ENCODE measurements at regions not wholly inside any gene's neighbourhood (a gene's known extent, or its start where the extent isn't known, plus 50 kb on each side); places are given as distances from the start of the nearest gene placed in this dataset.

GRCh38 chr4:57243076-57243475, 132.9 kb upstream of the IGFBP7 start:
- 75 to 83% (median 81%) methylated on average over 2 of the region's 2 CpGs for WGBS, 4 donors
- Histone ChIP-seq H3K36me3 (no peaks in the 10 kb centered on the region), H3K4me3 (no peak overlapping the region), H3K4me1 (no peaks in the 10 kb centered on the region), H3K27ac (no peak overlapping the region), H3K27me3 (peaks cover 0 to 5% (median 0%) of the 10 kb centered on the region in 9 donors), H3K9me3 (no peaks in the 10 kb centered on the region)
- TF ChIP-seq CTCF (IDR thresholded peaks at IDR 0.05) (no peak), POLR2A (IDR thresholded peaks at IDR 0.05) (no peak)
- DNase-seq, result no peak
- intact Hi-C loops (cut with DNase I), result no loop called here
- no peak for ATAC-seq

GRCh38 chr4:57234252-57234775, 124.1 kb upstream of the IGFBP7 start:
- intact Hi-C loops (cut with DNase I), result no loop called here
- no peaks in the 10 kb centered on the region for H3K9me3 ChIP-seq
- no peak for TF ChIP-seq POLR2A (IDR thresholded peaks at IDR 0.05)
- TF ChIP-seq CTCF (IDR thresholded peaks at IDR 0.05), result no peak
- DNase-seq, result no peak
- ATAC-seq, result no peak
- no peak overlapping the region for H3K4me3 ChIP-seq
- no peaks in the 10 kb centered on the region for H3K4me1 ChIP-seq
- H3K36me3 ChIP-seq, result no peaks in the 10 kb centered on the region
- H3K27me3 ChIP-seq, result peaks cover 0 to 5% (median 0%) of the 10 kb centered on the region in 9 donors
- 79 to 81% (median 80%) methylated on average over 12 of the region's 12 CpGs for WGBS, 4 donors
- H3K27ac ChIP-seq, result no peak overlapping the region

GRCh38 chr4:57233386-57233785, 123.2 kb upstream of the IGFBP7 start:
- H3K36me3 ChIP-seq, result no peaks in the 10 kb centered on the region
- WGBS, 4 donors, result 57 to 67% (median 62%) methylated on average over 4 of the region's 4 CpGs
- peak in 1 of 4 donors; percentile 52 for ATAC-seq
- no peaks in the 10 kb centered on the region for H3K4me1 ChIP-seq
- DNase-seq, result no peak
- H3K9me3 ChIP-seq, result no peaks in the 10 kb centered on the region
- no peak overlapping the region for H3K4me3 ChIP-seq
- intact Hi-C loops (cut with DNase I), result loop anchor here in 1 of 10 donors (2.0 kb wide), 1 partner anchor 49 kb away; no protein-coding TSS in a partner anchor
- H3K27ac ChIP-seq, result no peak overlapping the region
- TF ChIP-seq POLR2A (IDR thresholded peaks at IDR 0.05) (no peak), CTCF (IDR thresholded peaks at IDR 0.05) (no peak)
- H3K27me3 ChIP-seq, result peaks cover 0 to 5% (median 0%) of the 10 kb centered on the region in 9 donors

GRCh38 chr4:57231781-57232180, 121.6 kb upstream of the IGFBP7 start:
- Histone ChIP-seq H3K27me3 (peaks cover 0 to 8% (median 0%) of the 10 kb centered on the region in 9 donors), H3K27ac (no peak overlapping the region), H3K36me3 (no peaks in the 10 kb centered on the region), H3K9me3 (no peaks in the 10 kb centered on the region), H3K4me1 (no peaks in the 10 kb centered on the region), H3K4me3 (no peak overlapping the region)
- no peak for TF ChIP-seq CTCF (IDR thresholded peaks at IDR 0.05)
- TF ChIP-seq POLR2A (IDR thresholded peaks at IDR 0.05), result no peak
- no peak for DNase-seq
- 89 to 100% (median 94%) methylated on average over 2 of the region's 2 CpGs for WGBS, 4 donors
- no peak for ATAC-seq
- intact Hi-C loops (cut with DNase I), result loop anchor here in 1 of 10 donors (2.0 kb wide), 1 partner anchor 47 kb away; no protein-coding TSS in a partner anchor

All from heart left ventricle (tissue), 16 donors.